ENCODE measurements at regions not wholly inside any gene's neighbourhood (a gene's known extent, or its start where the extent isn't known, plus 50 kb on each side); places are given as distances from the start of the nearest gene placed in this dataset.

DNA sequence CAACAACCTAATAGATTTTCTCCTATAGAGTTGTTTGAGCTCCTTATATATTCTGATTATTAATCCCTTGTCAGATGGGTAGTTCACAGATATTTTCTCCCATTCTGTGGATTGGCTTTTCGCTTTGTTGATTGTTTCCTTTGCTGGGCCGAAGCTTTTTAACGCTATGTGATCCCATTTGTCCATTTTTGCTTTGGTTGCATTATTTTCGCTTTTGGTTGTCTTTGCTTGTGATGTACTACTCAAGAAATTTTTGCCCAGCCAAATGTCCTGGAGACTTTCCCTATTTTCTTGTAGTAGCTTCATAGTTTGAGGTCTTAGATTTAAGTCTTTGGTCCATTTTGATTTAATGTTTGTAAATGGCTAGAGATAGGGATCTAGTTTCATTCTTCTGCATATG, 258.4 kb upstream of the FAR2 start:
- H3K27ac ChIP-seq (ENCODE audit: low read length), result no peak overlapping the region
- 100% methylated on average over 1 of the region's 4 CpGs for WGBS (ENCODE audit: insufficient coverage)
- H3K27me3 ChIP-seq (ENCODE audit: control insufficient read depth, insufficient read depth, low read length), result no peaks in the 10 kb centered on the region
- no peak for DNase-seq
- H3K4me3 ChIP-seq (ENCODE audit: low read length), result no peak overlapping the region
- H3K4me1 ChIP-seq (ENCODE audit: control insufficient read depth, insufficient read depth, low read length), result no peaks in the 10 kb centered on the region
- no peaks in the 10 kb centered on the region for H3K9me3 ChIP-seq (replicated peaks; ENCODE audit: control insufficient read depth, low read depth, low read length)
- no peaks in the 10 kb centered on the region for H3K36me3 ChIP-seq (ENCODE audit: control insufficient read depth, insufficient read depth, low read length)

DNA sequence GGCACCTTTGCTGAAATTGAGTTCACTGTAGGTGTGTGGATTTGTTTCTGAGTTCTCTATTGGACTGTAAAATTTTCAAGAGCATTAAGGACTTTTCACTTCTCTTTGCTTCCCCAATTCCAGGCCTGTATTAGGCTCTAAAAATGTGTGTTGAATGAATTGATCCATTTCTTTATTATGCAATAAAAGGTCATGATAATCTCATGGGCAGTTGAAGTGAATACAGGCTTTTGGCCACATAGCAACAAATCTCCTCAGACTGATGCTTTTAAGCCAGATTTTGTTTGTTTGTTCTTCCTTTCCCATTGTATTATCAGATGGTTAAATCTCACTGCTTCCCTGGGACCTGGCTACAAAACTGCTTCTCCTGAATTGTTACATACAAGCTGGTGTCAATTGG, 258.0 kb upstream of the FAR2 start:
- Histone ChIP-seq H3K4me3 (ENCODE audit: low read length) (no peak overlapping the region), H3K27me3 (ENCODE audit: control insufficient read depth, insufficient read depth, low read length) (no peaks in the 10 kb centered on the region), H3K9me3 (replicated peaks; ENCODE audit: control insufficient read depth, low read depth, low read length) (no peaks in the 10 kb centered on the region), H3K36me3 (ENCODE audit: control insufficient read depth, insufficient read depth, low read length) (no peaks in the 10 kb centered on the region), H3K27ac (ENCODE audit: low read length) (no peak overlapping the region), H3K4me1 (ENCODE audit: control insufficient read depth, insufficient read depth, low read length) (no peaks in the 10 kb centered on the region)
- peak; percentile 68 for DNase-seq

DNA sequence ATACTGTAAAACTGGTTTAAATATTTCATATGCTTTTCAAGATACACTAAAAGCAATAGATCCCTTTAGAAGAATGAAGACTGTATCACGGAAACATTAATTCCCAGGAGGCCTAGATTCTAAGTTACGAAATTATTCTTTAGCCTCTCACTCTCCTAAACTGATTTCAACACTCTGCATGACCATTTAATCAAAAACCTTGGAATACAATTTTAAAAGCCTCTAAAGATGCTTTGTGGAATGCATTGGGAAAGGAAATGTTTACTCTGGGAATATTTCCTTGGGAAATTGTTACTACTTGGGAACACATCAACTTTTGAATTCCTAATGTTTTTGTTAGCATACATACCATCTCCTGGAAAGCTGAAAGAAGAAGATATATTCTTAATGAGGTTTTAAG, 255.7 kb upstream of the FAR2 start:
- no peaks in the 10 kb centered on the region for H3K27me3 ChIP-seq (ENCODE audit: control insufficient read depth, insufficient read depth, low read length)
- no peaks in the 10 kb centered on the region for H3K4me1 ChIP-seq (ENCODE audit: control insufficient read depth, insufficient read depth, low read length)
- no peak overlapping the region for H3K4me3 ChIP-seq (ENCODE audit: low read length)
- peak; percentile 94 for DNase-seq
- no peaks in the 10 kb centered on the region for H3K36me3 ChIP-seq (ENCODE audit: control insufficient read depth, insufficient read depth, low read length)
- WGBS (ENCODE audit: insufficient coverage), result no CpG with 5 or more reads among the region's 2 CpGs
- H3K9me3 ChIP-seq (replicated peaks; ENCODE audit: control insufficient read depth, low read depth, low read length), result no peaks in the 10 kb centered on the region
- H3K27ac ChIP-seq (ENCODE audit: low read length), result peak overlapping the region; percentile 56

DNA sequence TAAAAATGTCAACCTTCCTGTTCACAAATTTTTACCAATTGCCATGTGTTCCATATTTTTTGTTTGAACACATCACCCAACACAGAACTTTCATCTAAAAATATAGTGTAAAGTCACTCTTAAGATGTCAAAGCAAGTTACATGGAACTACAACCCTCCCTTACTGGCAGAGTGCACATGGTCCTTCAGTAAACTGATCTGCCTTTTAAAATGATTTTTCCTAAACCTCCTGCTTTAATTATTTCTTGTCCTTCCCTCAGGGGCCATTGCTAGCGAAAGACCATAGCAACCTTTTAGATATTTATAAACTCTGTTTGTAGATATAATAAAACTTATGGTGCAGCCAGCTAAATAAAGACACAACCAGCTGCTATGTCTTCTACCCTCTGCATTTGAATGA, 255.2 kb upstream of the FAR2 start:
- Histone ChIP-seq H3K9me3 (replicated peaks; ENCODE audit: control insufficient read depth, low read depth, low read length) (no peaks in the 10 kb centered on the region), H3K36me3 (ENCODE audit: control insufficient read depth, insufficient read depth, low read length) (no peaks in the 10 kb centered on the region), H3K4me3 (ENCODE audit: low read length) (no peak overlapping the region), H3K27ac (ENCODE audit: low read length) (no peak overlapping the region), H3K4me1 (ENCODE audit: control insufficient read depth, insufficient read depth, low read length) (no peaks in the 10 kb centered on the region), H3K27me3 (ENCODE audit: control insufficient read depth, insufficient read depth, low read length) (no peaks in the 10 kb centered on the region)
- peak; percentile 89 for DNase-seq
- no CpG with 5 or more reads among the region's 1 CpG for WGBS (ENCODE audit: insufficient coverage)

GRCh38 chr12:28896421-28896820, 252.7 kb upstream of the FAR2 start:
- H3K9me3 ChIP-seq (replicated peaks; ENCODE audit: control insufficient read depth, low read depth, low read length), result peaks cover 7% of the 10 kb centered on the region
- no CpG with 5 or more reads among the region's 1 CpG for WGBS (ENCODE audit: insufficient coverage)
- no peaks in the 10 kb centered on the region for H3K4me1 ChIP-seq (ENCODE audit: control insufficient read depth, insufficient read depth, low read length)
- H3K27me3 ChIP-seq (ENCODE audit: control insufficient read depth, insufficient read depth, low read length), result no peaks in the 10 kb centered on the region
- H3K36me3 ChIP-seq (ENCODE audit: control insufficient read depth, insufficient read depth, low read length), result no peaks in the 10 kb centered on the region
- no peak overlapping the region for H3K4me3 ChIP-seq (ENCODE audit: low read length)
- H3K27ac ChIP-seq (ENCODE audit: low read length), result no peak overlapping the region
- peak; percentile 82 for DNase-seq

DNA sequence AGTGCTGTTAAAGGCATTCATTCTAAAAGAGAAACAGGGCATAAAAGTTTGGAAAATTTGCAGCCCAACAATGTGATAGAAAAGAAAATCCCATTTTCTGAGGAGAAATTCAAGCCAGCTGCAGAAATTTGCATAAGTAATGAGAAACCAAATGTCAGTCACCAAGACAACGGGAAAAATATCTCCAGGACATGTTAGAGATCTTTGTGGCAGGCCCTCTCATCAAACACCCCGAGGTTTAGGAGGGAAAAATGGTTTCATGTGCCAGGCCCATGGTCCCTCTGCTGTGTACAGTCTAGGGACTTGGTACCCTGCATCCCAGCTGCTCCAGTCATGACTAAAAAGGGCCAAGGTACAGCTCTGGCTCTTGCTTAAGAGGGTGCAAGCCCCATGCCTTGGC, 251.0 kb upstream of the FAR2 start:
- DNase-seq, result no peak
- Histone ChIP-seq H3K4me3 (ENCODE audit: low read length) (no peak overlapping the region), H3K27ac (ENCODE audit: low read length) (no peak overlapping the region), H3K27me3 (ENCODE audit: control insufficient read depth, insufficient read depth, low read length) (no peaks in the 10 kb centered on the region), H3K9me3 (replicated peaks; ENCODE audit: control insufficient read depth, low read depth, low read length) (peaks cover 8% of the 10 kb centered on the region), H3K36me3 (ENCODE audit: control insufficient read depth, insufficient read depth, low read length) (no peaks in the 10 kb centered on the region), H3K4me1 (ENCODE audit: control insufficient read depth, insufficient read depth, low read length) (no peaks in the 10 kb centered on the region)
- 71% methylated on average over 1 of the region's 2 CpGs for WGBS (ENCODE audit: insufficient coverage)

DNA sequence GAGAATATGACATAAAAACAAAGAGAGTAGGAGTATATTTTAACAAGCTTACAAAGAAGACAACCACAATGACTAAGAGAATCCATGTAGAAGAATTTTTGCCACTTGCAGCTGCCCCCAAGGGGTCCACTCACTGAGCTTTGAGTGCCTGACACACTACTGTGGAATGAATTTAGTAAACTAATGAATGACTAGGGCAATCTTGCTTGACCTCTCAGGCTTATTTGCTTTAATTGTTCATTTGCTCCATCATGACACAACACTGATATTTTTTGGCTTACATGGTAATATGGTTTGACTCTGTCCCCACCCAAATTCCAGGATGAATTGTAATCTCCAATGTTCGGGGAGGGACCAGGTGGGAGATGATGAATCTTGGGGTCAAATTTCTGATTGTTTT, 249.1 kb upstream of the FAR2 start:
- H3K4me1 ChIP-seq (ENCODE audit: control insufficient read depth, insufficient read depth, low read length), result no peaks in the 10 kb centered on the region
- DNase-seq, result no peak
- no peak overlapping the region for H3K27ac ChIP-seq (ENCODE audit: low read length)
- H3K27me3 ChIP-seq (ENCODE audit: control insufficient read depth, insufficient read depth, low read length), result no peaks in the 10 kb centered on the region
- no peaks in the 10 kb centered on the region for H3K36me3 ChIP-seq (ENCODE audit: control insufficient read depth, insufficient read depth, low read length)
- peaks cover 8% of the 10 kb centered on the region for H3K9me3 ChIP-seq (replicated peaks; ENCODE audit: control insufficient read depth, low read depth, low read length)
- no CpG with 5 or more reads among the region's 1 CpG for WGBS (ENCODE audit: insufficient coverage)
- no peak overlapping the region for H3K4me3 ChIP-seq (ENCODE audit: low read length)

GRCh38 chr12:28905220-28905955, 243.7 kb upstream of the FAR2 start:
- H3K27ac ChIP-seq (ENCODE audit: low read length), result no peak overlapping the region
- no peaks in the 10 kb centered on the region for H3K27me3 ChIP-seq (ENCODE audit: control insufficient read depth, insufficient read depth, low read length)
- H3K4me3 ChIP-seq (ENCODE audit: low read length), result no peak overlapping the region
- WGBS (ENCODE audit: insufficient coverage), result no CpG with 5 or more reads among the region's 1 CpG
- no peak for DNase-seq
- H3K36me3 ChIP-seq (ENCODE audit: control insufficient read depth, insufficient read depth, low read length), result no peaks in the 10 kb centered on the region
- H3K4me1 ChIP-seq (ENCODE audit: control insufficient read depth, insufficient read depth, low read length), result no peaks in the 10 kb centered on the region
- peaks cover 10% of the 10 kb centered on the region for H3K9me3 ChIP-seq (replicated peaks; ENCODE audit: control insufficient read depth, low read depth, low read length)

- Histone ChIP-seq H3K27ac (ENCODE audit: low read length) (no peak overlapping the region), H3K4me1 (ENCODE audit: control insufficient read depth, insufficient read depth, low read length) (no peaks in the 10 kb centered on the region), H3K27me3 (ENCODE audit: control insufficient read depth, insufficient read depth, low read length) (no peaks in the 10 kb centered on the region), H3K9me3 (replicated peaks; ENCODE audit: control insufficient read depth, low read depth, low read length) (peaks cover 7% of the 10 kb centered on the region), H3K4me3 (ENCODE audit: low read length) (no peak overlapping the region), H3K36me3 (ENCODE audit: control insufficient read depth, insufficient read depth, low read length) (no peaks in the 10 kb centered on the region)
- no peak for DNase-seq
- no CpG with 5 or more reads among the region's 1 CpG for WGBS (ENCODE audit: insufficient coverage)
These were observed 240.4 kb upstream of the FAR2 start for GRCh38 chr12:28908646-28909045.

DNA sequence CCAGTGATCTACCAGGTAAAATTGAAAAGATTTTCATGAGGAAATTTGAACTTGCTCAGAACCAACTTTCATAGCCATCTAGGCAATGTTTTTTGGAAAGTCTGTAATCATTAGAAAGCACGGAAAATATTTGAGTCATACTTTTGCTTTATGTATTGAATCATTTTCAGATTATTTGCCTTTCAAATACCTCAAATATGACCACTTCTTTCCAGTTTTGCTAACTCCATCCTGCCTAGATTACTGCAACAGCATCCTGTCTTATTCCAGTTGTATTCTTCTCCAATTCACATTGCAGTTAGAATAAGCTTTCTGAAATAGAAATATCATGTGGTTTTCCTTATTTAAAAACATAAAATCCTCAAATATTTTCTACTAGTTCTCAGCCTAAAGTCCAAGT, 239.8 kb upstream of the FAR2 start:
- Histone ChIP-seq H3K4me1 (ENCODE audit: control insufficient read depth, insufficient read depth, low read length) (no peaks in the 10 kb centered on the region), H3K27ac (ENCODE audit: low read length) (no peak overlapping the region), H3K27me3 (ENCODE audit: control insufficient read depth, insufficient read depth, low read length) (no peaks in the 10 kb centered on the region), H3K36me3 (ENCODE audit: control insufficient read depth, insufficient read depth, low read length) (no peaks in the 10 kb centered on the region), H3K9me3 (replicated peaks; ENCODE audit: control insufficient read depth, low read depth, low read length) (peaks cover 13% of the 10 kb centered on the region), H3K4me3 (ENCODE audit: low read length) (no peak overlapping the region)
- no CpG with 5 or more reads among the region's 1 CpG for WGBS (ENCODE audit: insufficient coverage)
- DNase-seq, result no peak
